Astrocyte (in vitro differentiated cells and primary cell): ENCODE measurements at regions not wholly inside any gene's neighbourhood (a gene's known extent, or its start where the extent isn't known, plus 50 kb on each side); places are given as distances from the start of the nearest gene placed in this dataset.

Source experiments
- DNase-seq: peaks from one replicate; pipeline ENCODE4 v3.0.0-alpha.2; 2010; ENCODE audit warnings: low read depth
- FAIRE-seq: peaks from 2 replicates; lab custom pipeline; 2011; peaks lifted over from hg19 to GRCh38; lab: Jason Lieb, UNC
- H2AFZ ChIP-seq: 2 replicates; pipeline ENCODE4 v1.6.0; 2012; ENCODE audit warnings: low read depth, low read length, inconsistent platforms
- H3K27ac ChIP-seq: 2 replicates; pipeline ENCODE4 v1.5.1; 2011; ENCODE audit warnings: low read depth, low read length, inconsistent platforms
- H3K27me3 ChIP-seq: 2 replicates; pipeline ENCODE4 v1.6.0; 2011; ENCODE audit warnings: low read length, inconsistent platforms; ENCODE audit not compliant: insufficient read depth
- H3K36me3 ChIP-seq: 2 replicates; pipeline ENCODE4 v1.5.1; 2011; ENCODE audit warnings: low read length, inconsistent platforms; ENCODE audit not compliant: insufficient read depth
- H3K4me1 ChIP-seq: 2 replicates; pipeline ENCODE4 v1.5.1; 2011; ENCODE audit warnings: low read length, inconsistent platforms; ENCODE audit not compliant: insufficient read depth
- H3K4me2 ChIP-seq: 2 replicates; pipeline ENCODE4 v1.6.0; 2012; ENCODE audit warnings: low read length, inconsistent platforms
- H3K4me3 ChIP-seq: 2 replicates; pipeline ENCODE4 v1.5.1; 2011; ENCODE audit warnings: low read depth, mild to moderate bottlenecking, low read length, inconsistent platforms; ENCODE audit not compliant: insufficient read depth
- H3K79me2 ChIP-seq: 2 replicates; pipeline ENCODE4 v1.6.0; 2012; ENCODE audit warnings: mild to moderate bottlenecking, low read length, inconsistent platforms; ENCODE audit not compliant: insufficient read depth
- H3K9ac ChIP-seq: 2 replicates; pipeline ENCODE4 v1.6.0; 2012; ENCODE audit warnings: mild to moderate bottlenecking, low read length, inconsistent platforms
- H3K9me3 ChIP-seq: 2 replicates; pipeline ENCODE4 v1.5.1; 2012; ENCODE audit warnings: low read depth, mild to moderate bottlenecking, low read length, inconsistent platforms; ENCODE audit not compliant: insufficient read depth
- H4K20me1 ChIP-seq: 2 replicates; pipeline ENCODE4 v1.6.0; 2012; ENCODE audit warnings: low read length, inconsistent platforms; ENCODE audit not compliant: insufficient read depth
- H3K27ac Mint-ChIP-seq: one replicate; pipeline ENCODE4 v1.8.0; 2021; ENCODE audit warnings: mild to moderate bottlenecking, mixed read lengths; ENCODE audit not compliant: unreplicated experiment
- H3K27me3 Mint-ChIP-seq: one replicate; pipeline ENCODE4 v1.8.0; 2021; ENCODE audit warnings: low read depth, mixed read lengths; ENCODE audit not compliant: unreplicated experiment
- H3K36me3 Mint-ChIP-seq: one replicate; pipeline ENCODE4 v1.8.0; 2021; ENCODE audit warnings: low read depth, mixed read lengths; ENCODE audit not compliant: unreplicated experiment
- H3K4me1 Mint-ChIP-seq: one replicate; pipeline ENCODE4 v1.8.0; 2021; ENCODE audit warnings: low read depth, mixed read lengths; ENCODE audit not compliant: unreplicated experiment
- H3K4me3 Mint-ChIP-seq: one replicate; pipeline ENCODE4 v1.8.0; 2021; ENCODE audit warnings: mild to moderate bottlenecking, moderate library complexity, mixed read lengths; ENCODE audit not compliant: unreplicated experiment
- H3K9me3 Mint-ChIP-seq: one replicate; pipeline ENCODE4 v1.8.0; 2021; ENCODE audit warnings: mild to moderate bottlenecking, mixed read lengths; ENCODE audit not compliant: unreplicated experiment
- EZH2 ChIP-seq: IDR thresholded peaks from 2 replicates; pipeline ENCODE4 v1.6.1; 2012; ENCODE audit warnings: mild to moderate bottlenecking, low read length, inconsistent platforms; ENCODE audit not compliant: insufficient read depth
- TF ChIP-seq, protein P1 (sequence below): IDR thresholded peaks from 2 replicates; pipeline ENCODE4 v1.5.1; 2011; ENCODE audit warnings: low read depth, mild to moderate bottlenecking, inconsistent platforms, low read length, moderate library complexity; ENCODE audit not compliant: insufficient read depth

GRCh38 chr9:81077572-81077971, 611.8 kb downstream of the TLE1 start:
- H3K4me1 Mint-ChIP-seq = peaks cover under 1% of the 10 kb centered on the region
- Histone ChIP-seq H3K9me3 (no peaks in the 10 kb centered on the region), H3K36me3 (no peaks in the 10 kb centered on the region), H3K4me3 (no peak overlapping the region), H3K27ac (no peak overlapping the region), H3K9ac (no peak overlapping the region), H3K4me2 (no peak overlapping the region), H4K20me1 (no peaks in the 10 kb centered on the region), H3K27me3 (no peaks in the 10 kb centered on the region), H3K4me1 (no peaks in the 10 kb centered on the region), H3K79me2 (no peaks in the 10 kb centered on the region), H2AFZ (no peak overlapping the region)
- no peaks in the 10 kb centered on the region for H3K27me3 Mint-ChIP-seq
- DNase-seq = no peak
- H3K27ac Mint-ChIP-seq = no peak overlapping the region
- H3K4me3 Mint-ChIP-seq = no peak overlapping the region
- no peak for FAIRE-seq
- H3K36me3 Mint-ChIP-seq = no peaks in the 10 kb centered on the region
- no peaks in the 10 kb centered on the region for H3K9me3 Mint-ChIP-seq
- TF ChIP-seq, protein P1, sequence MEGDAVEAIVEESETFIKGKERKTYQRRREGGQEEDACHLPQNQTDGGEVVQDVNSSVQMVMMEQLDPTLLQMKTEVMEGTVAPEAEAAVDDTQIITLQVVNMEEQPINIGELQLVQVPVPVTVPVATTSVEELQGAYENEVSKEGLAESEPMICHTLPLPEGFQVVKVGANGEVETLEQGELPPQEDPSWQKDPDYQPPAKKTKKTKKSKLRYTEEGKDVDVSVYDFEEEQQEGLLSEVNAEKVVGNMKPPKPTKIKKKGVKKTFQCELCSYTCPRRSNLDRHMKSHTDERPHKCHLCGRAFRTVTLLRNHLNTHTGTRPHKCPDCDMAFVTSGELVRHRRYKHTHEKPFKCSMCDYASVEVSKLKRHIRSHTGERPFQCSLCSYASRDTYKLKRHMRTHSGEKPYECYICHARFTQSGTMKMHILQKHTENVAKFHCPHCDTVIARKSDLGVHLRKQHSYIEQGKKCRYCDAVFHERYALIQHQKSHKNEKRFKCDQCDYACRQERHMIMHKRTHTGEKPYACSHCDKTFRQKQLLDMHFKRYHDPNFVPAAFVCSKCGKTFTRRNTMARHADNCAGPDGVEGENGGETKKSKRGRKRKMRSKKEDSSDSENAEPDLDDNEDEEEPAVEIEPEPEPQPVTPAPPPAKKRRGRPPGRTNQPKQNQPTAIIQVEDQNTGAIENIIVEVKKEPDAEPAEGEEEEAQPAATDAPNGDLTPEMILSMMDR = no peak
- no peak for TF ChIP-seq EZH2

DNA sequence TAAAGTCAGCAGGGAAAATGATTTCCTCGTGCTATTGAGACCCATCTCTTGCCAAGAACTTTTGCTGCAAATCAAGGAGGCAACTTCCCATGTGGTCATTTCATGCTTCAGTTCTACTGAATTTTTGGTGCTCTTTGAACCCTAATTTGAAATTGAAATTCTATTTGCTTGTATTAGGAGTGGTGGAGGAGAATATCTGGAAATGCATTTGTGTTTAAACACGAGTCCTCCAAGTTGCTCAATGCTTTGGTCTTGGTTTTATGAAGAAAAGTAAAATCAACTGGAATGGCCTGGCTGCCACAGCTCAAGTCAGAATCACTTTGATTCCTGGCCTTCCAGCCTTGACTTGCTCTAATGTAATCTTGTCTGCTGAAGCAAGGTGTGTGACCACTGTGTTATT, 613.2 kb downstream of the TLE1 start:
- H3K4me3 Mint-ChIP-seq = no peak overlapping the region

DNA sequence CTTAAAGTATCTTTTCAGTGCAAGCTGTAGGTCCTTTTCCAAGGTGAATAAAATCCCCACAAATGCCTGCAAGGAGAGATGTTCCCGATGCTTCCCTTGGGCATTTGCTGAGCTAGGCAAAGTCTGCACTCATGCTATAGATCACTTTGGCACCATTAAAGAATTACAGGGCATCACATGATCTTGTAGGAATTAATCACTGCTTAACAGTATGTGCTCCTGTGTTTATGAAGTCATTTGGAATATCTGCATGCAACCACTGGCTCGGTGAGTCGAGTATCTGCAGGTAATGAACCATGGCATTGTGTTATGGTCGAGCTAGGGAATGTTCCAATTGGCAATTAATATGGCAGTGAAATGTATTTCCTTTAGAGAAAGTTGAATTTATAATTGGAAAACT, 615.1 kb downstream of the TLE1 start:
- H3K9me3 Mint-ChIP-seq = no peaks in the 10 kb centered on the region
- Histone ChIP-seq H3K4me1 (no peaks in the 10 kb centered on the region), H3K79me2 (no peaks in the 10 kb centered on the region), H3K9ac (no peak overlapping the region), H3K4me2 (no peak overlapping the region), H2AFZ (no peak overlapping the region), H3K27me3 (no peaks in the 10 kb centered on the region), H4K20me1 (no peaks in the 10 kb centered on the region), H3K4me3 (no peak overlapping the region), H3K27ac (no peak overlapping the region), H3K36me3 (no peaks in the 10 kb centered on the region), H3K9me3 (no peaks in the 10 kb centered on the region)
- H3K36me3 Mint-ChIP-seq = no peaks in the 10 kb centered on the region
- no peak overlapping the region for H3K4me3 Mint-ChIP-seq
- DNase-seq (no peak), FAIRE-seq (no peak)
- H3K27me3 Mint-ChIP-seq = no peaks in the 10 kb centered on the region
- TF ChIP-seq, protein P1 = no peak
- no peak for TF ChIP-seq EZH2
- H3K4me1 Mint-ChIP-seq = peaks cover 5% of the 10 kb centered on the region
- H3K27ac Mint-ChIP-seq = no peak overlapping the region

More for the DNA sequence above, 613.2 kb downstream of the TLE1 start:
- no peak overlapping the region for H2AFZ ChIP-seq
- no peaks in the 10 kb centered on the region for H3K4me1 Mint-ChIP-seq
- no peaks in the 10 kb centered on the region for H4K20me1 ChIP-seq
- FAIRE-seq (no peak), DNase-seq (no peak)
- H3K9me3 ChIP-seq = no peaks in the 10 kb centered on the region
- TF ChIP-seq, protein P1 = no peak
- TF ChIP-seq EZH2 = no peak
- H3K36me3 Mint-ChIP-seq = no peaks in the 10 kb centered on the region
- no peaks in the 10 kb centered on the region for H3K79me2 ChIP-seq
- no peak overlapping the region for H3K27ac Mint-ChIP-seq
- H3K36me3 ChIP-seq = no peaks in the 10 kb centered on the region
- no peaks in the 10 kb centered on the region for H3K27me3 Mint-ChIP-seq
- no peak overlapping the region for H3K9ac ChIP-seq
- H3K27me3 ChIP-seq = no peaks in the 10 kb centered on the region
- no peaks in the 10 kb centered on the region for H3K4me1 ChIP-seq
- no peaks in the 10 kb centered on the region for H3K9me3 Mint-ChIP-seq
- no peak overlapping the region for H3K4me2 ChIP-seq
- no peak overlapping the region for H3K4me3 ChIP-seq
- no peak overlapping the region for H3K27ac ChIP-seq
